IMR-90 (cell line): ENCODE measurements at regions not wholly inside any gene's neighbourhood (a gene's known extent, or its start where the extent isn't known, plus 50 kb on each side); places are given as distances from the start of the nearest gene placed in this dataset.

Experiments used
- ATAC-seq: fragments of 200-7000 bp; cut with Tn5 transposase; 2 replicates; pipeline ENCODE4 v1.9.1; 2020; ENCODE audit warnings: low read depth, mild to moderate bottlenecking, moderate library complexity
- BruUV-seq: library from RNA; stranded (reverse); fragments of 400-500 nt; replicated peaks from 2 replicates; lab custom pipeline; 2021; lab: Mats Ljungman, UMichigan
- CTCF ChIA-PET: fragments of 300-600 bp; formaldehyde crosslinking; extraction: SDS; loops from one replicate; lab custom pipeline; 2021; ENCODE audit warnings: antibody characterized with exemption; lab: Yijun Ruan, JAX
- POLR2A ChIA-PET: fragments of 300-600 bp; sonication (Branson Sonifier 250); formaldehyde crosslinking; loops from one replicate; lab custom pipeline; 2022; ENCODE audit warnings: antibody characterized with exemption; ENCODE audit not compliant: unreplicated experiment; lab: Charles Lee
- DNase-seq: peaks from one replicate; pipeline ENCODE4 v3.0.0; 2013
- H2AFZ ChIP-seq: replicated peaks from 2 replicates; pipeline ENCODE3; 2013; ENCODE audit warnings: low read length, mild to moderate bottlenecking; ENCODE audit not compliant: poor library complexity
- H2AK5ac ChIP-seq: 2 replicates; pipeline ENCODE4 v1.6.1; 2013; ENCODE audit warnings: low read depth, low read length, inconsistent platforms
- H2AK9ac ChIP-seq: replicated peaks from 2 replicates; pipeline ENCODE3; 2013; ENCODE audit warnings: mild to moderate bottlenecking, low read depth, low read length, moderate library complexity; ENCODE audit not compliant: poor library complexity
- H2BK120ac ChIP-seq: 2 replicates; pipeline ENCODE4 v1.6.1; 2013; ENCODE audit warnings: low read depth, low read length, inconsistent platforms
- H2BK15ac ChIP-seq: 3 replicates; pipeline ENCODE4 v1.6.1; 2013; ENCODE audit warnings: low read depth, low read length, inconsistent platforms
- H2BK20ac ChIP-seq: 2 replicates; pipeline ENCODE4 v1.6.1; 2013; ENCODE audit warnings: low read depth, mild to moderate bottlenecking, inconsistent platforms, low read length, moderate library complexity
- H2BK5ac ChIP-seq: 2 replicates; pipeline ENCODE4 v1.6.1; 2013; ENCODE audit warnings: mild to moderate bottlenecking, low read depth, low read length, inconsistent platforms; ENCODE audit not compliant: poor library complexity, severe bottlenecking
- H3K14ac ChIP-seq: replicated peaks from 2 replicates; pipeline ENCODE4 v1.6.1; 2013; ENCODE audit warnings: low read depth, low read length, inconsistent platforms
- H3K18ac ChIP-seq: 2 replicates; pipeline ENCODE4 v1.6.1; 2013; ENCODE audit warnings: low read depth, low read length, control low read depth
- H3K23ac ChIP-seq: 2 replicates; pipeline ENCODE4 v1.6.1; 2013; ENCODE audit warnings: low read depth, low read length, inconsistent platforms
- H3K27ac ChIP-seq: 2 replicates; pipeline ENCODE4 v1.5.1; 2013; ENCODE audit warnings: mild to moderate bottlenecking, control low read depth, low read length; ENCODE audit not compliant: insufficient read depth
- H3K27me3 ChIP-seq: 2 replicates; pipeline ENCODE4 v1.6.1; 2013; ENCODE audit warnings: low read length; ENCODE audit not compliant: control insufficient read depth, insufficient read depth
- H3K36me3 ChIP-seq: 2 replicates; pipeline ENCODE4 v1.6.1; 2013; ENCODE audit warnings: low read length, mixed read lengths; ENCODE audit not compliant: control insufficient read depth, insufficient read depth
- H3K4ac ChIP-seq: 2 replicates; pipeline ENCODE4 v1.6.1; 2013; ENCODE audit warnings: low read depth, low read length, inconsistent platforms
- H3K4me1 ChIP-seq: 2 replicates; pipeline ENCODE4 v1.6.1; 2013; ENCODE audit warnings: low read length, mixed read lengths; ENCODE audit not compliant: control insufficient read depth, insufficient read depth
- H3K4me2 ChIP-seq: 2 replicates; pipeline ENCODE4 v1.6.1; 2013; ENCODE audit warnings: low read depth, mild to moderate bottlenecking, control low read depth, low read length, moderate library complexity
- H3K4me3 ChIP-seq: 2 replicates; pipeline ENCODE4 v1.5.1; 2013; ENCODE audit warnings: low read depth, mild to moderate bottlenecking, control low read depth, low read length, moderate library complexity; ENCODE audit not compliant: insufficient read depth
- H3K56ac ChIP-seq: 2 replicates; pipeline ENCODE4 v1.6.1; 2013; ENCODE audit warnings: low read length, inconsistent platforms; ENCODE audit not compliant: insufficient read depth; ENCODE audit errors: extremely low read depth
- H3K79me1 ChIP-seq, 2 experiments: 2 replicates each; pipeline ENCODE4 v1.6.1; 2013; ENCODE audit warnings: low read length in 2 of 2, inconsistent platforms in 1 of 2, low read depth in 1 of 2
- H3K9ac ChIP-seq: 2 replicates; pipeline ENCODE4 v1.6.1; 2013; ENCODE audit warnings: low read depth, low read length, control low read depth
- H3K9me1 ChIP-seq: 2 replicates; pipeline ENCODE4 v1.6.1; 2013; ENCODE audit warnings: low read length, inconsistent platforms; ENCODE audit not compliant: insufficient read depth
- H3K9me3 ChIP-seq: 2 replicates; pipeline ENCODE4 v1.6.1; 2013; ENCODE audit warnings: low read length; ENCODE audit not compliant: control insufficient read depth, insufficient read depth
- H4K20me1 ChIP-seq: 2 replicates; pipeline ENCODE4 v1.6.1; 2013; ENCODE audit warnings: low read length, inconsistent platforms; ENCODE audit not compliant: insufficient read depth
- H4K5ac ChIP-seq: 2 replicates; pipeline ENCODE4 v1.6.1; 2013; ENCODE audit warnings: mild to moderate bottlenecking, low read depth, low read length, control low read depth
- H4K8ac ChIP-seq, 2 experiments: 2 replicates each; pipeline ENCODE4 v1.6.1; 2013; ENCODE audit warnings: low read depth in 2 of 2, low read length in 2 of 2, control low read depth in 1 of 2, inconsistent platforms in 1 of 2
- H4K91ac ChIP-seq: 2 replicates; pipeline ENCODE4 v1.6.1; 2013; ENCODE audit warnings: low read depth, low read length, inconsistent platforms; ENCODE audit not compliant: insufficient read depth
- FOS ChIP-seq: fragments of 150-350 bp; IDR thresholded peaks from 2 replicates; pipeline ENCODE4 v1.6.1; 2016; ENCODE audit warnings: low read depth, low read length
- POLR2A ChIP-seq: IDR thresholded peaks from 2 replicates; pipeline ENCODE4 v1.6.1; 2012; ENCODE audit warnings: mild to moderate bottlenecking, low read depth, low read length
- SMC3 ChIP-seq: fragments of 150-350 bp; IDR thresholded peaks from 2 replicates; pipeline ENCODE4 v1.6.1; 2016; ENCODE audit warnings: low read depth, mild to moderate bottlenecking, antibody characterized with exemption, low read length, moderate library complexity
- WGBS, 2 experiments: methylation state at CpG; one replicate each; pipeline versions ENCODE4 v1.1.5 to v1.1.7; 2013; ENCODE audit warnings: missing lambda C conversion rate in 2 of 2; ENCODE audit not compliant: insufficient read length in 1 of 2; ENCODE audit errors: extremely low coverage in 2 of 2; 5-methylcytosine and 5-hydroxymethylcytosine counted together
- dilution Hi-C: fragments of 300-500 bp; cut with HindIII; formaldehyde crosslinking; loops from one replicate; pipeline ENCODE4 v1.14.3; 2018; ENCODE audit warnings: low sequenced_read_pairs; ENCODE audit not compliant: unreplicated experiment
- in situ Hi-C: fragments of 300-500 bp; cut with MboI; formaldehyde crosslinking; loops from 3 replicates; pipeline ENCODE4 v1.14.3; 2019; ENCODE audit warnings: low sequenced_read_pairs, inconsistent platforms, mixed read lengths
- intact Hi-C: fragments of 100-400 bp; cut with micrococcal nuclease; formaldehyde crosslinking; loops from 2 replicates; pipeline ENCODE4 v1.10.0; 2022
- TF ChIP-seq, protein P1 (sequence below): fragments of 150-350 bp; IDR thresholded peaks from 2 replicates; pipeline ENCODE4 v1.6.1; 2016; ENCODE audit warnings: low read depth, mild to moderate bottlenecking, low read length, moderate library complexity, borderline replicate concordance

DNA sequence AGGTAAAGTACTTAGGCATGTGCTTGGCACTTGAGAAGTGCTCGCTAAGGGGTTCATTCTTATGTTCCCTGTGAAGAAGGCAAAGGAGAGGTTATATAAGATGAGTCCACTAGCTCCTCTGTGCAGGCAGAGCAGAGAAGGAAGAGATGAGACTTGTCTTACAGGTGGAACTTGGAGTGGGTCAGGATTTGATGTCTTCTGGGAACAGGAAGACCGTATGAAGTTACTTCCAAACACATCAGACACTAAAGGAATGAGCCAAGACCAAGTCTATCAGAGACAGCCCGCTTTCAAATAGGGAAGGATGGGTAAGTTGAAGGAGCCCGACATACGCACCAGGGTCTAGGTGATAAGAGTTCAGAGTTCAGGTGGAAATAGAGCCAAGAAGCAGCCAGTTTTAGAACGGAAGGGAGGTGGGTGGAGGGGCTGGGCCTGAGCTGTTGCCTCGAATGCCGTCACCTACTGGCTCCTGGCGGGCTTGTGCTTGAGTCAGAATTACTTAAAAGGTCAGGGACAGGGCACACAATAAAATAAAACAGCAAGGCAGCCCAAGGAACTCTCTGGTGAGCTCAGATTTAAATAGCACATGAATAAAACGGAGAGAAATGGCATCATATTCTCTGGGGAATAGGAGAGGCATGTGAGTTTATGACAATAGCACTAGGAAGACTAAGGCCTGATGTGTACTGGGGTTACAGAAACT is 56.1 kb upstream of the GRB10 start:
- DNase-seq, result peak; percentile 79
- ChIA-PET CTCF (interaction anchor here (0.6 kb wide), 1 partner anchor 53 kb away, joined by 3 read pairs; no protein-coding TSS in a partner anchor), POLR2A (no interaction called here)
- Histone ChIP-seq H3K18ac (no peak overlapping the region; the same call in 1 of the 2 replicates), H4K5ac (no peak overlapping the region), H4K8ac (peak overlapping the region in 1 of 2 experiments; percentile 54; a peak in 2 of 4 replicates), H2AK9ac (no peak overlapping the region), H3K27ac (no peak overlapping the region), H2BK20ac (peak overlapping the region; percentile 60), H3K56ac (no peak overlapping the region; the same call in 1 of the 2 replicates), H3K79me1 (no peaks in the 10 kb centered on the region), H3K4me2 (no peak overlapping the region), H2BK5ac (no peak overlapping the region), H3K9me3 (no peaks in the 10 kb centered on the region), H3K14ac (peak overlapping the region; percentile 33), H3K9me1 (peaks cover 8% of the 10 kb centered on the region), H4K20me1 (no peaks in the 10 kb centered on the region), H2BK15ac (peak overlapping the region; percentile 67; the same call in 2 of the 3 replicates), H3K9ac (no peak overlapping the region), H3K23ac (peak overlapping the region; percentile 40; the same call in 1 of the 2 replicates), H2AFZ (no peak overlapping the region), H2AK5ac (peak overlapping the region; percentile 52), H3K4ac (peak overlapping the region; percentile 64), H4K91ac (peak overlapping the region; percentile 61; the same call in 1 of the 2 replicates), H3K4me1 (peaks cover 10% of the 10 kb centered on the region), H3K4me3 (no peak overlapping the region), H3K36me3 (no peaks in the 10 kb centered on the region), H2BK120ac (peak overlapping the region; percentile 59), H3K27me3 (peaks cover 20% of the 10 kb centered on the region)
- dilution Hi-C loops (no loop called here), intact Hi-C loops (no loop called here), in situ Hi-C loops (no loop called here)
- BruUV-seq, result no TSS peak
- WGBS, 2 experiments, result 36% methylated on average over 6 of the region's 10 CpGs; no CpG with 5 or more reads in 1 of the 2 experiments
- TF ChIP-seq FOS (peak; percentile 17; the same call in 1 of the 2 replicates), POLR2A (no peak), SMC3 (no peak)
- TF ChIP-seq, protein P1, sequence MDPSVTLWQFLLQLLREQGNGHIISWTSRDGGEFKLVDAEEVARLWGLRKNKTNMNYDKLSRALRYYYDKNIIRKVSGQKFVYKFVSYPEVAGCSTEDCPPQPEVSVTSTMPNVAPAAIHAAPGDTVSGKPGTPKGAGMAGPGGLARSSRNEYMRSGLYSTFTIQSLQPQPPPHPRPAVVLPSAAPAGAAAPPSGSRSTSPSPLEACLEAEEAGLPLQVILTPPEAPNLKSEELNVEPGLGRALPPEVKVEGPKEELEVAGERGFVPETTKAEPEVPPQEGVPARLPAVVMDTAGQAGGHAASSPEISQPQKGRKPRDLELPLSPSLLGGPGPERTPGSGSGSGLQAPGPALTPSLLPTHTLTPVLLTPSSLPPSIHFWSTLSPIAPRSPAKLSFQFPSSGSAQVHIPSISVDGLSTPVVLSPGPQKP, result no peak
- ATAC-seq, result peak; percentile 42; the same call in 1 of the 2 replicates
